ENCODE measurements at regions not wholly inside any gene's neighbourhood (a gene's known extent, or its start where the extent isn't known, plus 50 kb on each side); places are given as distances from the start of the nearest gene placed in this dataset.

- H3K9ac ChIP-seq: no peak overlapping the region
- TF ChIP-seq CTCF (IDR thresholded peaks at IDR 0.05): no peak
- H3K27me3 ChIP-seq (ENCODE audit: control insufficient read depth, insufficient read depth, low read length): no peaks in the 10 kb centered on the region
- H3K27ac ChIP-seq: no peak overlapping the region
- no peak overlapping the region for H3K4me2 ChIP-seq (ENCODE audit: low read length)
- H2AFZ ChIP-seq: no peak overlapping the region
- no peaks in the 10 kb centered on the region for H3K4me1 ChIP-seq
- no peaks in the 10 kb centered on the region for H3K79me2 ChIP-seq
- H3K36me3 ChIP-seq (ENCODE audit: control insufficient read depth, insufficient read depth, low read length): no peaks in the 10 kb centered on the region
- H3K4me3 ChIP-seq (ENCODE audit: low read depth, low read length): no peak overlapping the region
- H3K9me3 ChIP-seq (ENCODE audit: control insufficient read depth, low read length): no peaks in the 10 kb centered on the region
These were observed 438.2 kb downstream of the MEIS1 start for GRCh38 chr2:66872986-66873754.

GRCh38 chr2:66874411-66874810, 439.5 kb downstream of the MEIS1 start:
- no peak overlapping the region for H3K4me3 ChIP-seq (ENCODE audit: low read depth, low read length)
- no peaks in the 10 kb centered on the region for H3K9me3 ChIP-seq (ENCODE audit: control insufficient read depth, low read length)
- no peaks in the 10 kb centered on the region for H3K27me3 ChIP-seq (ENCODE audit: control insufficient read depth, insufficient read depth, low read length)
- no peak overlapping the region for H3K27ac ChIP-seq
- no peaks in the 10 kb centered on the region for H3K36me3 ChIP-seq (ENCODE audit: control insufficient read depth, insufficient read depth, low read length)
- no peaks in the 10 kb centered on the region for H3K4me1 ChIP-seq
- no peak for TF ChIP-seq CTCF (IDR thresholded peaks at IDR 0.05)
- no peaks in the 10 kb centered on the region for H3K79me2 ChIP-seq
- no peak overlapping the region for H3K4me2 ChIP-seq (ENCODE audit: low read length)
- no peak overlapping the region for H2AFZ ChIP-seq
- H3K9ac ChIP-seq: no peak overlapping the region

GRCh38 chr2:66875941-66876462, 441.1 kb downstream of the MEIS1 start:
- Histone ChIP-seq H3K4me3 (ENCODE audit: low read depth, low read length) (no peak overlapping the region), H3K27ac (no peak overlapping the region), H3K79me2 (no peaks in the 10 kb centered on the region), H3K4me2 (ENCODE audit: low read length) (no peak overlapping the region), H3K27me3 (ENCODE audit: control insufficient read depth, insufficient read depth, low read length) (no peaks in the 10 kb centered on the region), H2AFZ (no peak overlapping the region), H3K9ac (no peak overlapping the region), H3K9me3 (ENCODE audit: control insufficient read depth, low read length) (no peaks in the 10 kb centered on the region), H3K4me1 (no peaks in the 10 kb centered on the region), H3K36me3 (ENCODE audit: control insufficient read depth, insufficient read depth, low read length) (no peaks in the 10 kb centered on the region)
- TF ChIP-seq CTCF (IDR thresholded peaks at IDR 0.05): no peak

GRCh38 chr2:66885775-66886383, 451.0 kb downstream of the MEIS1 start:
- Histone ChIP-seq H3K4me1 (no peaks in the 10 kb centered on the region), H3K4me2 (ENCODE audit: low read length) (no peak overlapping the region), H2AFZ (no peak overlapping the region), H3K9me3 (ENCODE audit: control insufficient read depth, low read length) (no peaks in the 10 kb centered on the region), H3K79me2 (no peaks in the 10 kb centered on the region), H3K9ac (no peak overlapping the region), H3K4me3 (ENCODE audit: low read depth, low read length) (no peak overlapping the region), H3K36me3 (ENCODE audit: control insufficient read depth, insufficient read depth, low read length) (no peaks in the 10 kb centered on the region), H3K27me3 (ENCODE audit: control insufficient read depth, insufficient read depth, low read length) (no peaks in the 10 kb centered on the region), H3K27ac (no peak overlapping the region)
- TF ChIP-seq CTCF (IDR thresholded peaks at IDR 0.05): no peak
